ENCODE measurements at regions not wholly inside any gene's neighbourhood (a gene's known extent, or its start where the extent isn't known, plus 50 kb on each side); places are given as distances from the start of the nearest gene placed in this dataset.

GRCh38 chr14:79951572-79951971, 259.7 kb downstream of the DIO2 start:
- Histone ChIP-seq H3K27me3 (ENCODE audit: control insufficient read depth, insufficient read depth, low read length, poor library complexity, severe bottlenecking) (no peaks in the 10 kb centered on the region), H3K9ac (ENCODE audit: extremely low read depth, low read length, poor library complexity, severe bottlenecking) (no peak overlapping the region), H3K4me1 (ENCODE audit: control insufficient read depth, insufficient read depth, low read length) (no peaks in the 10 kb centered on the region), H3K36me3 (ENCODE audit: control insufficient read depth, insufficient read depth, low read length) (no peaks in the 10 kb centered on the region), H3K27ac (ENCODE audit: low read depth, low read length) (no peak overlapping the region), H3K4me3 (ENCODE audit: low read length) (no peak overlapping the region), H3K9me3 (ENCODE audit: control insufficient read depth, low read length) (peaks cover 7% of the 10 kb centered on the region)
- Mint-ChIP-seq H3K4me1 (no peaks in the 10 kb centered on the region), H3K36me3 (ENCODE audit: low read depth) (no peaks in the 10 kb centered on the region), H3K27me3 (ENCODE audit: insufficient read depth) (peaks cover 3% of the 10 kb centered on the region), H3K9me3 (peaks cover 22% of the 10 kb centered on the region), H3K4me3 (no peak overlapping the region), H3K27ac (no peak overlapping the region)
- TF ChIP-seq CTCF (conservative IDR thresholded peaks at IDR 0.05): no peak
- no peak for DNase-seq
- 71% methylated on average over 1 of the region's 1 CpG; no CpG with 5 or more reads in 1 of the 2 experiments for WGBS, 2 experiments (ENCODE audit: insufficient coverage in 1 of 2, insufficient read length in 1 of 2)

- TF ChIP-seq CTCF (conservative IDR thresholded peaks at IDR 0.05): no peak
- no peaks in the 10 kb centered on the region for H3K36me3 Mint-ChIP-seq (ENCODE audit: low read depth)
- Histone ChIP-seq H3K4me1 (ENCODE audit: control insufficient read depth, insufficient read depth, low read length) (no peaks in the 10 kb centered on the region), H3K27me3 (ENCODE audit: control insufficient read depth, insufficient read depth, low read length, poor library complexity, severe bottlenecking) (no peaks in the 10 kb centered on the region), H3K9me3 (ENCODE audit: control insufficient read depth, low read length) (no peaks in the 10 kb centered on the region), H3K27ac (ENCODE audit: low read depth, low read length) (no peak overlapping the region), H3K9ac (ENCODE audit: extremely low read depth, low read length, poor library complexity, severe bottlenecking) (no peak overlapping the region), H3K36me3 (ENCODE audit: control insufficient read depth, insufficient read depth, low read length) (no peaks in the 10 kb centered on the region), H3K4me3 (ENCODE audit: low read length) (no peak overlapping the region)
- no peak overlapping the region for H3K4me3 Mint-ChIP-seq
- DNase-seq: no peak
- H3K27me3 Mint-ChIP-seq (ENCODE audit: insufficient read depth): no peaks in the 10 kb centered on the region
- H3K27ac Mint-ChIP-seq: no peak overlapping the region
- H3K4me1 Mint-ChIP-seq: no peaks in the 10 kb centered on the region
- peaks cover 10% of the 10 kb centered on the region for H3K9me3 Mint-ChIP-seq
Observed at GRCh38 chr14:79949906-79950305, 261.4 kb downstream of the DIO2 start.

GRCh38 chr14:79947440-79948054, 263.8 kb downstream of the DIO2 start:
- H3K4me1 Mint-ChIP-seq: no peaks in the 10 kb centered on the region
- no peak overlapping the region for H3K4me3 Mint-ChIP-seq
- Histone ChIP-seq H3K9me3 (ENCODE audit: control insufficient read depth, low read length) (no peaks in the 10 kb centered on the region), H3K27me3 (ENCODE audit: control insufficient read depth, insufficient read depth, low read length, poor library complexity, severe bottlenecking) (no peaks in the 10 kb centered on the region), H3K27ac (ENCODE audit: low read depth, low read length) (no peak overlapping the region), H3K9ac (ENCODE audit: extremely low read depth, low read length, poor library complexity, severe bottlenecking) (no peak overlapping the region), H3K36me3 (ENCODE audit: control insufficient read depth, insufficient read depth, low read length) (no peaks in the 10 kb centered on the region), H3K4me3 (ENCODE audit: low read length) (no peak overlapping the region), H3K4me1 (ENCODE audit: control insufficient read depth, insufficient read depth, low read length) (no peaks in the 10 kb centered on the region)
- 89 to 100% methylated on average over 1 to 2 of the region's 2 CpGs for WGBS, 2 experiments (ENCODE audit: insufficient coverage in 1 of 2, insufficient read length in 1 of 2)
- H3K36me3 Mint-ChIP-seq (ENCODE audit: low read depth): no peaks in the 10 kb centered on the region
- TF ChIP-seq CTCF (conservative IDR thresholded peaks at IDR 0.05): no peak
- H3K9me3 Mint-ChIP-seq: no peaks in the 10 kb centered on the region
- no peak overlapping the region for H3K27ac Mint-ChIP-seq
- DNase-seq: no peak
- no peaks in the 10 kb centered on the region for H3K27me3 Mint-ChIP-seq (ENCODE audit: insufficient read depth)

All from endodermal cell (in vitro differentiated cells).